Vagina (tissue), 2 donors: ENCODE measurements at regions not wholly inside any gene's neighbourhood (a gene's known extent, or its start where the extent isn't known, plus 50 kb on each side); places are given as distances from the start of the nearest gene placed in this dataset.

ENCODE experiments used
- CTCF ChIP-seq, 3 experiments: fragments of 450-650 bp in 2 of 3; fragments of 200-600 bp in 1 of 3; sonication (generic) in 1 of 3; IDR thresholded peaks; one replicate each; pipeline ENCODE4 v1.5.1; 2017 to 2019; ENCODE audit warnings: antibody characterized with exemption in 3 of 3, mild to moderate bottlenecking in 2 of 3, moderate library complexity in 2 of 3
- POLR2A ChIP-seq, 2 donors: fragments of 450-650 bp; IDR thresholded peaks; one replicate each; pipeline ENCODE4 v1.6.1; 2017; ENCODE audit warnings: antibody characterized with exemption in 2 of 2, mild to moderate bottlenecking in 2 of 2, moderate library complexity in 2 of 2
- POLR2AphosphoS5 ChIP-seq, 2 donors: sonication (generic); formaldehyde crosslinking; IDR thresholded peaks; one replicate each; pipeline ENCODE4 v1.9.0; 2017; ENCODE audit warnings: antibody characterized with exemption in 2 of 2, mild to moderate bottlenecking in 2 of 2, low read depth in 1 of 2; ENCODE audit not compliant: insufficient read depth in 1 of 2

- no peak for TF ChIP-seq CTCF (IDR thresholded peaks at IDR 0.05)
- TF ChIP-seq POLR2AphosphoS5 (IDR thresholded peaks at IDR 0.05; ENCODE audit: insufficient read depth in 1 of 2, low read depth in 1 of 2) = no peak
- no peak for TF ChIP-seq POLR2A (IDR thresholded peaks at IDR 0.05)
These were observed 377.4 kb downstream of the GRIN2B start for GRCh38 chr12:13603953-13604352.
